SK-N-MC (cell line): ENCODE measurements at regions not wholly inside any gene's neighbourhood (a gene's known extent, or its start where the extent isn't known, plus 50 kb on each side); places are given as distances from the start of the nearest gene placed in this dataset.

Experiments used
- DNase-seq: peaks from one replicate; pipeline ENCODE4 v3.0.0-alpha.2; 2011; ENCODE audit warnings: low read depth, low spot score
- H3K27ac ChIP-seq: fragments of 200-600 bp; sonication (generic); 2 replicates; pipeline ENCODE4 v1.5.1; 2016; ENCODE audit warnings: mixed run types
- H3K36me3 ChIP-seq: fragments of 200-600 bp; sonication (generic); 2 replicates; pipeline ENCODE4 v1.6.1; 2017; ENCODE audit warnings: antibody characterized with exemption, low read length, mixed read lengths; ENCODE audit not compliant: insufficient read depth
- H3K4me3 ChIP-seq: fragments of 200-600 bp; sonication (generic); 2 replicates; pipeline ENCODE4 v1.5.1; 2016
- H3K9ac ChIP-seq: fragments of 200-600 bp; sonication (generic); 2 replicates; pipeline ENCODE4 v1.8.0; 2017; ENCODE audit warnings: mixed run types, mixed read lengths; ENCODE audit not compliant: insufficient read length
- H3K9me3 ChIP-seq: fragments of 200-600 bp; sonication (generic); 2 replicates; pipeline ENCODE4 v1.6.1; 2017; ENCODE audit warnings: low read depth, mild to moderate bottlenecking, antibody characterized with exemption, low read length, moderate library complexity, mixed read lengths
- EZH2 ChIP-seq: fragments of 200-600 bp; sonication (generic); IDR thresholded peaks from one replicate; pipeline ENCODE4 v1.6.1; 2017; ENCODE audit warnings: antibody characterized with exemption
- FOXP2 ChIP-seq: optimal IDR thresholded peaks from 2 replicates; pipeline ENCODE3; 2011; ENCODE audit warnings: mild to moderate bottlenecking, moderate library complexity; ENCODE audit not compliant: insufficient read depth; ENCODE audit errors: extremely low read length, control extremely low read depth
- POLR2AphosphoS5 ChIP-seq: IDR thresholded peaks from 2 replicates; pipeline ENCODE4 v1.6.1; 2012; ENCODE audit warnings: mild to moderate bottlenecking, low read depth, low read length, borderline replicate concordance

- Histone ChIP-seq H3K4me3 (no peak overlapping the region), H3K27ac (no peak overlapping the region), H3K9ac (no peak overlapping the region), H3K9me3 (no peaks in the 10 kb centered on the region), H3K36me3 (no peaks in the 10 kb centered on the region)
- no peak for DNase-seq
- no peak for TF ChIP-seq POLR2AphosphoS5
- TF ChIP-seq FOXP2, result no peak
- no peak for TF ChIP-seq EZH2
Measured at GRCh38 chr3:67087788-67088187, 89.7 kb downstream of the KBTBD8 start.

- DNase-seq, result no peak
- no peaks in the 10 kb centered on the region for H3K36me3 ChIP-seq
- no peak overlapping the region for H3K4me3 ChIP-seq
- H3K9ac ChIP-seq, result no peak overlapping the region
- no peaks in the 10 kb centered on the region for H3K9me3 ChIP-seq
- TF ChIP-seq POLR2AphosphoS5 (no peak), FOXP2 (no peak), EZH2 (no peak)
- no peak overlapping the region for H3K27ac ChIP-seq
Measured at GRCh38 chr3:67090474-67090873, 92.4 kb downstream of the KBTBD8 start.

DNA sequence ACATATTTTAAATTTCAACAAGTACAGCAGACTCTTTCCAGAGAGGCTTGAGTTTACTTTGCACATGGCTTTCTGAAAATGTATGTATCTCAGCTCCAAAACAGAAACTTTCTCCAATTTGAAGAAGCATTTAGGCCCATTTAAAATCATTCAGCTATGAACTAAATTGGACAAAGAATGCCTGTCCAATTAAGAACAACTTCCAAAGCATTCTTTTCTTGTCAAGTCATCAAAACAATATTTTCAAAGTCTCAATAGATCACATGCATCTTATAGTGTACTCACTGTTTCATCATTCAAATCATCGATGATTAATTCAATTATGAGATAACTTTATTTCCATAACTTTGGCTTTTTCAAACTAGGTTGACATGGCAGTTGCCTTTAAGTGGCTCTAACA, 95.2 kb downstream of the KBTBD8 start:
- Histone ChIP-seq H3K9me3 (no peaks in the 10 kb centered on the region), H3K9ac (no peak overlapping the region), H3K27ac (no peak overlapping the region), H3K36me3 (no peaks in the 10 kb centered on the region), H3K4me3 (no peak overlapping the region; the same call in 1 of the 2 replicates)
- DNase-seq, result no peak
- no peak for TF ChIP-seq FOXP2

- TF ChIP-seq FOXP2 (no peak), EZH2 (no peak), POLR2AphosphoS5 (no peak)
- Histone ChIP-seq H3K36me3 (no peaks in the 10 kb centered on the region), H3K9ac (no peak overlapping the region), H3K27ac (peak overlapping the region; percentile 42; the same call in 1 of the 2 replicates), H3K4me3 (peak overlapping the region; percentile 49), H3K9me3 (no peaks in the 10 kb centered on the region)
- DNase-seq, result no peak
Measured at GRCh38 chr3:67094167-67094566, 96.1 kb downstream of the KBTBD8 start.

GRCh38 chr3:67094774-67095173, 96.7 kb downstream of the KBTBD8 start:
- no peak for DNase-seq
- Histone ChIP-seq H3K9ac (no peak overlapping the region), H3K9me3 (no peaks in the 10 kb centered on the region), H3K27ac (peak overlapping the region; percentile 42; the same call in 1 of the 2 replicates), H3K4me3 (peak overlapping the region; percentile 49), H3K36me3 (no peaks in the 10 kb centered on the region)
- TF ChIP-seq POLR2AphosphoS5 (no peak), EZH2 (no peak), FOXP2 (no peak)

- Histone ChIP-seq H3K27ac (no peak overlapping the region), H3K4me3 (no peak overlapping the region), H3K9me3 (no peaks in the 10 kb centered on the region), H3K36me3 (no peaks in the 10 kb centered on the region), H3K9ac (no peak overlapping the region)
- TF ChIP-seq EZH2 (no peak), FOXP2 (no peak), POLR2AphosphoS5 (no peak)
- no peak for DNase-seq
Measured at GRCh38 chr3:67104388-67104787, 106.3 kb downstream of the KBTBD8 start.

DNA sequence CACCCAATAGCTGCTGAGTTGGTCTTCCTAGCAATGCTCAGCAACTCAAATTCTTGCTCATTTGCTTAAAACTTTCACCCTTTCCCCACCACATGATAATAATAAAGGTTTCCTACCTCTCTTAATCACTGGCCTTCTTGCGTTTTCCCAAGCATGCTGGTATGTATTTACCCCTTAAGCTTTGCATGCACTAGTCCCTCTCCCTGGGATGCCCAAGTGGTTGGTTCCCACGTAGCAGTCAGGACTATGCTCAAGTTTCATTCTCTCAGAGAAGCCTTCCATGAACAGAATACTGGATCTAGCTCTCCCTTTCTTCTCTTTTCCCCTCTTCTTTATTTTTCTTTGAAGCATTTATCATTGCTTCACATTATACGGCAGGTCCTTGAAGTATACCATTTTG, 108.8 kb downstream of the KBTBD8 start:
- TF ChIP-seq POLR2AphosphoS5, result no peak
- Histone ChIP-seq H3K9ac (no peak overlapping the region), H3K27ac (no peak overlapping the region), H3K4me3 (no peak overlapping the region), H3K9me3 (no peaks in the 10 kb centered on the region), H3K36me3 (no peaks in the 10 kb centered on the region)
- DNase-seq, result no peak

GRCh38 chr3:67109651-67110204, 111.6 kb downstream of the KBTBD8 start:
- no peak for DNase-seq
- no peak for TF ChIP-seq EZH2
- TF ChIP-seq POLR2AphosphoS5, result no peak
- no peak for TF ChIP-seq FOXP2
- H3K4me3 ChIP-seq, result no peak overlapping the region
- H3K9ac ChIP-seq, result no peak overlapping the region
- no peaks in the 10 kb centered on the region for H3K9me3 ChIP-seq
- H3K27ac ChIP-seq, result no peak overlapping the region
- H3K36me3 ChIP-seq, result no peaks in the 10 kb centered on the region

- DNase-seq, result no peak
- no peaks in the 10 kb centered on the region for H3K9me3 ChIP-seq
Measured at GRCh38 chr3:67113802-67114407, 115.8 kb downstream of the KBTBD8 start.

More at GRCh38 chr3:67113802-67114407, 115.8 kb downstream of the KBTBD8 start:
- Histone ChIP-seq H3K9ac (no peak overlapping the region), H3K36me3 (no peaks in the 10 kb centered on the region), H3K27ac (no peak overlapping the region), H3K4me3 (no peak overlapping the region)
- TF ChIP-seq POLR2AphosphoS5, result no peak
- no peak for TF ChIP-seq FOXP2
- TF ChIP-seq EZH2, result no peak
